K562 (cell line): ENCODE measurements at regions not wholly inside any gene's neighbourhood (a gene's known extent, or its start where the extent isn't known, plus 50 kb on each side); places are given as distances from the start of the nearest gene placed in this dataset.

Experiments
- BRD9 ChIP-seq: fragments of 450-650 bp; IDR thresholded peaks from 2 replicates; pipeline ENCODE4 v1.6.1; 2018; ENCODE audit warnings: low read depth; ENCODE audit not compliant: partially characterized antibody
- CBX2 ChIP-seq: fragments of 200-600 bp; sonication (generic); IDR thresholded peaks from one replicate; pipeline ENCODE4 v1.6.1; 2012; ENCODE audit warnings: mild to moderate bottlenecking, low read length, inconsistent platforms; ENCODE audit not compliant: insufficient read depth, poor library complexity, severe bottlenecking
- CXXC5 ChIP-seq: fragments of 250-450 bp; sonication (Bioruptor Pico); IDR thresholded peaks from 2 replicates; pipeline ENCODE4 v1.8.0; 2022; ENCODE audit warnings: inconsistent platforms, mild to moderate bottlenecking, moderate library complexity
- ELK3 ChIP-seq: fragments of 450-650 bp; formaldehyde crosslinking; IDR thresholded peaks from 2 replicates; pipeline ENCODE4 v1.4.0; 2020; ENCODE audit warnings: mild to moderate bottlenecking
- HDAC3 ChIP-seq: fragments of 450-650 bp; IDR thresholded peaks from 2 replicates; pipeline ENCODE4 v1.6.1; 2018; ENCODE audit warnings: borderline replicate concordance, mild to moderate bottlenecking, moderate library complexity; ENCODE audit not compliant: partially characterized antibody
- JUNB ChIP-seq: fragments of 450-650 bp; formaldehyde crosslinking; conservative IDR thresholded peaks from 2 replicates; pipeline ENCODE4 v1.4.0; 2020; ENCODE audit warnings: mild to moderate bottlenecking
- KDM4B ChIP-seq, 2 experiments: fragments of 450-650 bp in 1 of 2; sonication (generic) in 1 of 2; IDR thresholded peaks; 2 replicates each; pipeline ENCODE4 v1.6.1; 2016 to 2017; ENCODE audit warnings: borderline replicate concordance in 2 of 2, antibody characterized with exemption in 1 of 2, low read depth in 1 of 2, mild to moderate bottlenecking in 1 of 2
- LEF1 ChIP-seq: fragments of 450-650 bp; IDR thresholded peaks from 2 replicates; pipeline ENCODE4 v1.6.1; 2016; ENCODE audit warnings: mild to moderate bottlenecking
- MCM5 ChIP-seq: fragments of 450-650 bp; IDR thresholded peaks from 2 replicates; pipeline ENCODE4 v1.6.1; 2016; ENCODE audit warnings: low read depth
- NR1H2 ChIP-seq: sonication (generic); formaldehyde crosslinking; IDR thresholded peaks from 2 replicates; pipeline ENCODE4 v1.4.0; 2020; ENCODE audit warnings: mild to moderate bottlenecking, missing genetic modification reagents
- NR2C2 ChIP-seq, 2 experiments: fragments of 200-800 bp in 1 of 2; sonication (Bioruptor generic) in 1 of 2; sonication (generic) in 1 of 2; formaldehyde crosslinking in 1 of 2; IDR thresholded peaks; 2 replicates each; pipeline versions ENCODE4 v1.6.1 to v1.8.0; 2016 to 2022; ENCODE audit warnings: mild to moderate bottlenecking in 1 of 2, missing compliant biosample characterization in 1 of 2, missing genetic modification characterization in 1 of 2, missing genetic modification reagents in 1 of 2
- POLR2B ChIP-seq: fragments of 450-650 bp; IDR thresholded peaks from 2 replicates; pipeline ENCODE4 v1.6.1; 2018; ENCODE audit warnings: low read depth; ENCODE audit not compliant: partially characterized antibody
- PTRF ChIP-seq: fragments of 450-650 bp; IDR thresholded peaks from 2 replicates; pipeline ENCODE4 v1.6.1; 2016; ENCODE audit warnings: mild to moderate bottlenecking, missing genetic modification characterization, missing compliant biosample characterization
- RHOXF2B ChIP-seq: fragments of 250-450 bp; sonication (Bioruptor Pico); conservative IDR thresholded peaks from 2 replicates; pipeline ENCODE4 v1.5.1; 2021
- SOX6 ChIP-seq: fragments of 450-650 bp; IDR thresholded peaks from 2 replicates; pipeline ENCODE4 v1.6.1; 2014; ENCODE audit warnings: mild to moderate bottlenecking
- TAF9B ChIP-seq: fragments of 450-650 bp; IDR thresholded peaks from 2 replicates; pipeline ENCODE4 v1.6.1; 2018; ENCODE audit warnings: mild to moderate bottlenecking; ENCODE audit not compliant: partially characterized antibody
- ZBTB8A ChIP-seq: fragments of 450-650 bp; IDR thresholded peaks from 2 replicates; pipeline ENCODE4 v1.6.1; 2018; ENCODE audit warnings: mild to moderate bottlenecking, moderate library complexity; ENCODE audit not compliant: partially characterized antibody
- ZNF280A ChIP-seq: fragments of 450-650 bp; IDR thresholded peaks from 2 replicates; pipeline ENCODE4 v1.6.1; 2018; ENCODE audit warnings: mild to moderate bottlenecking, low read depth; ENCODE audit not compliant: partially characterized antibody
- TF ChIP-seq, protein P1 (sequence below): fragments of 250-450 bp; sonication (Bioruptor Pico); IDR thresholded peaks from 2 replicates; pipeline ENCODE4 v1.4.0; 2020
- TF ChIP-seq, protein P2 (sequence below), 2 experiments: fragments of 450-650 bp in 1 of 2; IDR thresholded peaks; 2 replicates each; pipeline ENCODE4 v1.6.1; 2011 to 2017; ENCODE audit warnings: low read depth in 2 of 2, antibody characterized with exemption in 1 of 2, borderline replicate concordance in 1 of 2, low read length in 1 of 2, mild to moderate bottlenecking in 1 of 2, mixed read lengths in 1 of 2; ENCODE audit not compliant: control insufficient read depth in 1 of 2

GRCh38 chr3:193942516-193943055 lies 193.4 kb upstream of the HES1 start (continued):
- TF ChIP-seq HDAC3: no peak
- 0 out of 2 replicates have a peak, but pooled peaks have one; percentile 52 for TF ChIP-seq NR1H2 (CRISPR knock-in tag)
- no peak for TF ChIP-seq NR2C2 (CRISPR knock-in tag; IDR thresholded peaks at IDR 0.05)
- TF ChIP-seq NR2C2 (tag; IDR thresholded peaks at IDR 0.05): peak; percentile 91
- TF ChIP-seq ZNF280A: no peak
- TF ChIP-seq, protein P1, sequence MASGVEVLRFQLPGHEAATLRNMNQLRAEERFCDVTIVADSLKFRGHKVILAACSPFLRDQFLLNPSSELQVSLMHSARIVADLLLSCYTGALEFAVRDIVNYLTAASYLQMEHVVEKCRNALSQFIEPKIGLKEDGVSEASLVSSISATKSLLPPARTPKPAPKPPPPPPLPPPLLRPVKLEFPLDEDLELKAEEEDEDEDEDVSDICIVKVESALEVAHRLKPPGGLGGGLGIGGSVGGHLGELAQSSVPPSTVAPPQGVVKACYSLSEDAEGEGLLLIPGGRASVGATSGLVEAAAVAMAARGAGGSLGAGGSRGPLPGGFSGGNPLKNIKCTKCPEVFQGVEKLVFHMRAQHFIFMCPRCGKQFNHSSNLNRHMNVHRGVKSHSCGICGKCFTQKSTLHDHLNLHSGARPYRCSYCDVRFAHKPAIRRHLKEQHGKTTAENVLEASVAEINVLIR (CRISPR knock-in tag): no peak
- TF ChIP-seq ZBTB8A: no peak
- TF ChIP-seq SOX6: peak; percentile 29; the same call in 1 of the 2 replicates
- TF ChIP-seq CXXC5 (CRISPR knock-in tag): peak; percentile 43; the same call in 1 of the 2 replicates
- peak; percentile 40 for TF ChIP-seq POLR2B
- TF ChIP-seq BRD9: peak; percentile 38
- no peak for TF ChIP-seq MCM5
- peak; percentile 39; the same call in 1 of the 2 replicates for TF ChIP-seq LEF1
- TF ChIP-seq KDM4B (IDR thresholded peaks at IDR 0.05; ENCODE audit: borderline replicate concordance in 2 of 2, low read depth in 1 of 2): peak in 1 of 2 experiments; percentile 78; a peak in 2 of 4 replicates
- 0 out of 2 replicates have a peak, but pooled peaks have one; percentile 18 for TF ChIP-seq ELK3 (CRISPR knock-in tag)
- TF ChIP-seq, protein P2, sequence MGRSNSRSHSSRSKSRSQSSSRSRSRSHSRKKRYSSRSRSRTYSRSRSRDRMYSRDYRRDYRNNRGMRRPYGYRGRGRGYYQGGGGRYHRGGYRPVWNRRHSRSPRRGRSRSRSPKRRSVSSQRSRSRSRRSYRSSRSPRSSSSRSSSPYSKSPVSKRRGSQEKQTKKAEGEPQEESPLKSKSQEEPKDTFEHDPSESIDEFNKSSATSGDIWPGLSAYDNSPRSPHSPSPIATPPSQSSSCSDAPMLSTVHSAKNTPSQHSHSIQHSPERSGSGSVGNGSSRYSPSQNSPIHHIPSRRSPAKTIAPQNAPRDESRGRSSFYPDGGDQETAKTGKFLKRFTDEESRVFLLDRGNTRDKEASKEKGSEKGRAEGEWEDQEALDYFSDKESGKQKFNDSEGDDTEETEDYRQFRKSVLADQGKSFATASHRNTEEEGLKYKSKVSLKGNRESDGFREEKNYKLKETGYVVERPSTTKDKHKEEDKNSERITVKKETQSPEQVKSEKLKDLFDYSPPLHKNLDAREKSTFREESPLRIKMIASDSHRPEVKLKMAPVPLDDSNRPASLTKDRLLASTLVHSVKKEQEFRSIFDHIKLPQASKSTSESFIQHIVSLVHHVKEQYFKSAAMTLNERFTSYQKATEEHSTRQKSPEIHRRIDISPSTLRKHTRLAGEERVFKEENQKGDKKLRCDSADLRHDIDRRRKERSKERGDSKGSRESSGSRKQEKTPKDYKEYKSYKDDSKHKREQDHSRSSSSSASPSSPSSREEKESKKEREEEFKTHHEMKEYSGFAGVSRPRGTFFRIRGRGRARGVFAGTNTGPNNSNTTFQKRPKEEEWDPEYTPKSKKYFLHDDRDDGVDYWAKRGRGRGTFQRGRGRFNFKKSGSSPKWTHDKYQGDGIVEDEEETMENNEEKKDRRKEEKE (IDR thresholded peaks at IDR 0.05; ENCODE audit: borderline replicate concordance in 1 of 2, control insufficient read depth in 1 of 2, low read depth in 2 of 2, low read length in 1 of 2): peak in 1 of 2 experiments; percentile 85; a peak in 2 of 4 replicates
- TF ChIP-seq CBX2: no peak
- TF ChIP-seq PTRF (tag): no peak
- no peak for TF ChIP-seq JUNB
- TF ChIP-seq TAF9B: peak; percentile 62
- no peak for TF ChIP-seq RHOXF2B (CRISPR knock-in tag)
